A549 (cell line): ENCODE measurements at regions not wholly inside any gene's neighbourhood (a gene's known extent, or its start where the extent isn't known, plus 50 kb on each side); places are given as distances from the start of the nearest gene placed in this dataset.

ENCODE experiments used
- ATAC-seq, 2 experiments: fragments of 200-7000 bp in 1 of 2; fragments of >200 bp in 1 of 2; cut with Nextera tagmentation in 1 of 2; cut with Tn5 transposase in 1 of 2; 3 replicates each; pipeline versions ENCODE4 v1.8.0 to v1.9.1; 2018 to 2020; ENCODE audit warnings: mild to moderate bottlenecking in 1 of 2, moderate library complexity in 1 of 2
- CTCF ChIA-PET: fragments of 300-600 bp; sonication (Branson Sonifier 250); formaldehyde crosslinking; extraction: SDS; loops from one replicate; lab custom pipeline; 2021; ENCODE audit warnings: antibody characterized with exemption, inconsistent platforms; lab: Yijun Ruan, JAX
- POLR2A ChIA-PET: fragments of 350-600 bp; formaldehyde crosslinking; extraction: SDS; loops from one replicate; lab custom pipeline; 2021; ENCODE audit warnings: antibody characterized with exemption, inconsistent platforms; lab: Yijun Ruan, JAX
- DNase-seq, 2 experiments: peaks; one replicate each; pipeline versions ENCODE4 v3.0.0 to v3.0.0-alpha.2; 2011 to 2016; ENCODE audit warnings: low read depth in 1 of 2, low spot score in 1 of 2
- FAIRE-seq: peaks from 2 replicates; lab custom pipeline; 2011; peaks lifted over from hg19 to GRCh38; lab: Jason Lieb, UNC
- H3K27ac ChIP-seq, 2 experiments: fragments of >200 bp; sonication (Bioruptor Twin); formaldehyde crosslinking; 3 replicates each; pipeline ENCODE4 v1.5.1; 2016 to 2017
- H3K4me1 ChIP-seq: fragments of >200 bp; sonication (Bioruptor Twin); formaldehyde crosslinking; 3 replicates; pipeline ENCODE4 v1.6.1; 2016
- H3K4me2 ChIP-seq: fragments of >200 bp; sonication (Bioruptor Twin); formaldehyde crosslinking; 3 replicates; pipeline ENCODE4 v1.6.1; 2016
- H3K4me3 ChIP-seq: fragments of >200 bp; sonication (Bioruptor Twin); formaldehyde crosslinking; 3 replicates; pipeline ENCODE4 v1.5.1; 2016
- H3K9me3 ChIP-seq: fragments of >200 bp; sonication (Bioruptor Twin); formaldehyde crosslinking; 3 replicates; pipeline ENCODE4 v1.6.1; 2016
- BCL3 ChIP-seq: fragments of >200 bp; sonication (Bioruptor Twin); formaldehyde crosslinking; IDR thresholded peaks from 3 replicates; pipeline ENCODE4 v1.6.1; 2016
- CBX8 ChIP-seq: fragments of 200-600 bp; sonication (generic); IDR thresholded peaks from 2 replicates; pipeline ENCODE4 v1.6.1; 2016
- CEBPB ChIP-seq, 2 experiments: fragments of >200 bp in 1 of 2; sonication (Bioruptor Twin) in 1 of 2; formaldehyde crosslinking in 1 of 2; IDR thresholded peaks; 2 replicates each; pipeline ENCODE4 v1.6.1; 2012 to 2016
- CHD4 ChIP-seq: fragments of 200-600 bp; sonication (generic); IDR thresholded peaks from 2 replicates; pipeline ENCODE4 v1.6.1; 2016; ENCODE audit warnings: antibody characterized with exemption, mild to moderate bottlenecking, borderline replicate concordance
- EHF ChIP-seq: fragments of 250-450 bp; sonication (Bioruptor Pico); IDR thresholded peaks from 2 replicates; pipeline ENCODE4 v1.5.0; 2020; ENCODE audit warnings: mild to moderate bottlenecking
- ESRRA ChIP-seq: fragments of 150-350 bp; IDR thresholded peaks from 2 replicates; pipeline ENCODE4 v1.6.1; 2014; ENCODE audit warnings: mild to moderate bottlenecking, low read length, borderline replicate concordance
- FOXS1 ChIP-seq: fragments of 250-450 bp; sonication (Bioruptor Pico); IDR thresholded peaks from 2 replicates; pipeline ENCODE4 v1.5.0; 2020; ENCODE audit warnings: mild to moderate bottlenecking, moderate library complexity
- HDAC2 ChIP-seq: fragments of 200-600 bp; sonication (generic); IDR thresholded peaks from 2 replicates; pipeline ENCODE4 v1.6.1; 2016
- HES2 ChIP-seq: fragments of >200 bp; sonication (Bioruptor Twin); formaldehyde crosslinking; IDR thresholded peaks from 2 replicates; pipeline ENCODE4 v1.6.1; 2016
- HMGXB4 ChIP-seq: fragments of 250-450 bp; sonication (Bioruptor Pico); IDR thresholded peaks from 2 replicates; pipeline ENCODE4 v1.5.0; 2021; ENCODE audit warnings: mild to moderate bottlenecking, moderate library complexity, borderline replicate concordance
- HOXA7 ChIP-seq: fragments of 250-450 bp; sonication (Bioruptor Pico); IDR thresholded peaks from 2 replicates; pipeline ENCODE4 v1.5.0; 2020; ENCODE audit warnings: mild to moderate bottlenecking, moderate library complexity
- JUN ChIP-seq, 2 experiments: fragments of >200 bp; sonication (Bioruptor Twin); formaldehyde crosslinking; IDR thresholded peaks; 2 replicates in 1 of 2; 3 replicates in 1 of 2; pipeline ENCODE4 v1.6.1; 2016 to 2017
- KDM5A ChIP-seq: fragments of 200-600 bp; sonication (generic); IDR thresholded peaks from 2 replicates; pipeline ENCODE4 v1.6.1; 2016; ENCODE audit warnings: antibody characterized with exemption, mild to moderate bottlenecking
- MAX ChIP-seq: IDR thresholded peaks from 2 replicates; pipeline ENCODE4 v1.6.1; 2012
- MAZ ChIP-seq: fragments of 150-350 bp; IDR thresholded peaks from 2 replicates; pipeline ENCODE4 v1.6.1; 2014; ENCODE audit warnings: antibody characterized with exemption, low read depth, low read length, borderline replicate concordance
- NFE2L2 ChIP-seq: fragments of 150-350 bp; conservative IDR thresholded peaks from 2 replicates; pipeline ENCODE4 v1.6.1; 2014; ENCODE audit warnings: low read length
- NPAS2 ChIP-seq: fragments of 250-450 bp; sonication (Bioruptor Pico); IDR thresholded peaks from 2 replicates; pipeline ENCODE4 v1.8.0; 2022; ENCODE audit warnings: mild to moderate bottlenecking, moderate library complexity, borderline replicate concordance
- POLR2AphosphoS2 ChIP-seq: conservative IDR thresholded peaks from 2 replicates; pipeline ENCODE4 v1.6.1; 2012; ENCODE audit warnings: low read length, improper control_type of control experiment, inconsistent platforms
- RFX5 ChIP-seq: fragments of 450-650 bp; IDR thresholded peaks from 2 replicates; pipeline ENCODE4 v1.7.1; 2014; ENCODE audit warnings: antibody characterized with exemption, mild to moderate bottlenecking, moderate library complexity
- TP53 ChIP-seq: fragments of 250-450 bp; sonication (Bioruptor Pico); IDR thresholded peaks from 2 replicates; pipeline ENCODE4 v1.5.0; 2021; ENCODE audit warnings: mild to moderate bottlenecking, moderate library complexity
- USF2 ChIP-seq: fragments of 450-650 bp; IDR thresholded peaks from 2 replicates; pipeline ENCODE4 v1.6.1; 2014; ENCODE audit warnings: antibody characterized with exemption
- ZFP36 ChIP-seq: fragments of 450-650 bp; IDR thresholded peaks from 2 replicates; pipeline ENCODE4 v1.6.1; 2014; ENCODE audit warnings: borderline replicate concordance; ENCODE audit not compliant: partially characterized antibody
- ZNF302 ChIP-seq: fragments of 250-450 bp; sonication (Bioruptor Pico); IDR thresholded peaks from 2 replicates; pipeline ENCODE4 v1.9.0; 2021; ENCODE audit warnings: inconsistent platforms, mild to moderate bottlenecking, moderate library complexity
- WGBS: methylation state at CpG from one replicate; pipeline ENCODE4 v1.1.6; 2017; ENCODE audit errors: missing lambda C conversion rate; 5-methylcytosine and 5-hydroxymethylcytosine counted together

GRCh38 chr18:67589325-67589724, 72.8 kb upstream of the DSEL start:
- Histone ChIP-seq H3K4me2 (no peak overlapping the region), H3K9me3 (no peaks in the 10 kb centered on the region), H3K27ac (no peak overlapping the region), H3K4me3 (no peak overlapping the region), H3K4me1 (no peaks in the 10 kb centered on the region)
- ChIA-PET POLR2A (no interaction called here), CTCF (interaction anchor here (0.6 kb wide), 1 partner anchor 32 kb away, joined by 4 read pairs; no protein-coding TSS in a partner anchor)
- 7% methylated on average over 3 of the region's 3 CpGs for WGBS
- DNase-seq (no peak), FAIRE-seq (no peak), ATAC-seq (no peak)
- TF ChIP-seq ZFP36 (no peak), BCL3 (no peak), USF2 (no peak), MAZ (no peak), MAX (no peak), KDM5A (no peak), POLR2AphosphoS2 (no peak), CEBPB (IDR thresholded peaks at IDR 0.05) (no peak)

GRCh38 chr18:67586101-67586500, 69.6 kb upstream of the DSEL start:
- FAIRE-seq = no peak
- no peak for DNase-seq
- TF ChIP-seq HMGXB4 (CRISPR knock-in tag) = no peak
- ChIA-PET POLR2A (no interaction called here), CTCF (no interaction called here)
- WGBS = 14% methylated on average over 2 of the region's 2 CpGs
- Histone ChIP-seq H3K9me3 (no peaks in the 10 kb centered on the region), H3K27ac (no peak overlapping the region), H3K4me3 (no peak overlapping the region), H3K4me2 (no peak overlapping the region), H3K4me1 (no peaks in the 10 kb centered on the region)
- no peak for ATAC-seq

- TF ChIP-seq HOXA7 (CRISPR knock-in tag) (no peak), ESRRA (no peak), NFE2L2 (no peak), JUN (IDR thresholded peaks at IDR 0.05) (no peak), EHF (CRISPR knock-in tag) (no peak), TP53 (no peak), CBX8 (no peak), RFX5 (no peak), FOXS1 (CRISPR knock-in tag) (no peak), CHD4 (no peak), HDAC2 (no peak), BCL3 (no peak), ZNF302 (CRISPR knock-in tag) (no peak), HES2 (no peak), HMGXB4 (CRISPR knock-in tag) (no peak), NPAS2 (CRISPR knock-in tag) (no peak), CEBPB (IDR thresholded peaks at IDR 0.05) (no peak)
- ATAC-seq = no peak
- H3K4me1 ChIP-seq = no peaks in the 10 kb centered on the region
- H3K4me3 ChIP-seq = no peak overlapping the region
- FAIRE-seq = no peak
- no peaks in the 10 kb centered on the region for H3K9me3 ChIP-seq
- CTCF ChIA-PET = no interaction called here
- H3K27ac ChIP-seq = no peak overlapping the region
- DNase-seq = no peak
- WGBS = 0% methylated on average over 1 of the region's 1 CpG
- POLR2A ChIA-PET = no interaction called here
- H3K4me2 ChIP-seq = no peak overlapping the region
These were observed 67.1 kb upstream of the DSEL start for GRCh38 chr18:67583621-67584020.
